ENCODE measurements at regions not wholly inside any gene's neighbourhood (a gene's known extent, or its start where the extent isn't known, plus 50 kb on each side); places are given as distances from the start of the nearest gene placed in this dataset.

- TF ChIP-seq, protein P1, sequence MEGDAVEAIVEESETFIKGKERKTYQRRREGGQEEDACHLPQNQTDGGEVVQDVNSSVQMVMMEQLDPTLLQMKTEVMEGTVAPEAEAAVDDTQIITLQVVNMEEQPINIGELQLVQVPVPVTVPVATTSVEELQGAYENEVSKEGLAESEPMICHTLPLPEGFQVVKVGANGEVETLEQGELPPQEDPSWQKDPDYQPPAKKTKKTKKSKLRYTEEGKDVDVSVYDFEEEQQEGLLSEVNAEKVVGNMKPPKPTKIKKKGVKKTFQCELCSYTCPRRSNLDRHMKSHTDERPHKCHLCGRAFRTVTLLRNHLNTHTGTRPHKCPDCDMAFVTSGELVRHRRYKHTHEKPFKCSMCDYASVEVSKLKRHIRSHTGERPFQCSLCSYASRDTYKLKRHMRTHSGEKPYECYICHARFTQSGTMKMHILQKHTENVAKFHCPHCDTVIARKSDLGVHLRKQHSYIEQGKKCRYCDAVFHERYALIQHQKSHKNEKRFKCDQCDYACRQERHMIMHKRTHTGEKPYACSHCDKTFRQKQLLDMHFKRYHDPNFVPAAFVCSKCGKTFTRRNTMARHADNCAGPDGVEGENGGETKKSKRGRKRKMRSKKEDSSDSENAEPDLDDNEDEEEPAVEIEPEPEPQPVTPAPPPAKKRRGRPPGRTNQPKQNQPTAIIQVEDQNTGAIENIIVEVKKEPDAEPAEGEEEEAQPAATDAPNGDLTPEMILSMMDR (IDR thresholded peaks at IDR 0.05) = no peak
- DNase-seq (ENCODE audit: low spot score) = peak; percentile 76
- H3K4me3 ChIP-seq = no peak overlapping the region
- H3K27ac ChIP-seq = no peak overlapping the region
These were observed 149.3 kb upstream of the COL5A1 start for GRCh38 chr9:134492281-134492691.

DNA sequence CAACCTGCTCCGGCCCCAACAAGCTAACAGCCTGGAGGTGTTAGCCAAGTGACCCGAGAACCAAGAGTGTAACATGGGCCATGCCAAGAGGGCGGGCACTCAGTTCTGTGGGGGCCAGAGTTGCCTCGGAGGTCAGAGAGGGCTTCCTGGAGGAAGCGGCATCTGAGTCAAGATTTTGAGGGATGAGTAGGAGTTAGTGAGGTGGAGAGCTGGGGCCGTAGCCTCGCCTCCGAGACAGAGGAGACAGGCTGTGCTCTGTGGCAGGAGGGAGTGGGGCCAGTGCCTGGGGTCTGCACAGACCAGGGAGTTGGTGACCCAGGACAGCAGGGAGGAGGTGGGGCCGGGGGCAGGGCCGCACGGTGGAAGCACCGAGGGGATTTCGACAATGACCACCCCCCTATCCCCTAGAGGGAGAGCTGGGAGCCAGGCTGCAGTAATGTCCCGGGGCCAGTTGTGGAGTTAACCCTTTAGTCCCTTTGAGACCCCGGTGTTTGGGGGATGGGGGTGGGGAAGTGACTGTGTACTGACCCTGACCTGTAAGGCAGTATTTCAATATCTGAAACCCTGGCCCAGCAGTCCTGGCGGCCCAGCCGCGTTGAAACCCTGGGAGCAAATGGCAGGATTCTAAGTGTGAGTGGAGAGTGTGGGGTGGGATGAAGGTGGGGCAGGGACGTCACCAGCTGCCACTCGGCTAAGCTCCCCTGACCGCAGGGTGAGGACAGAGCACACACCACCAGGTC lies 148.7 kb upstream of the COL5A1 start:
- TF ChIP-seq, protein P1 (IDR thresholded peaks at IDR 0.05) = no peak
- Histone ChIP-seq H3K4me3 (no peak overlapping the region), H3K27ac (peak overlapping the region in 1 of 2 donors; percentile 27)
- peak; percentile 69 for DNase-seq (ENCODE audit: low spot score)

GRCh38 chr9:134493461-134494272 lies 147.9 kb upstream of the COL5A1 start:
- TF ChIP-seq, protein P1 (IDR thresholded peaks at IDR 0.05) = no peak
- no peak overlapping the region for H3K4me3 ChIP-seq
- H3K27ac ChIP-seq = no peak overlapping the region
- DNase-seq (ENCODE audit: low spot score) = no peak

GRCh38 chr9:134494273-134494815 lies 147.3 kb upstream of the COL5A1 start:
- TF ChIP-seq, protein P1 (IDR thresholded peaks at IDR 0.05) = no peak
- DNase-seq (ENCODE audit: low spot score) = no peak

DNA sequence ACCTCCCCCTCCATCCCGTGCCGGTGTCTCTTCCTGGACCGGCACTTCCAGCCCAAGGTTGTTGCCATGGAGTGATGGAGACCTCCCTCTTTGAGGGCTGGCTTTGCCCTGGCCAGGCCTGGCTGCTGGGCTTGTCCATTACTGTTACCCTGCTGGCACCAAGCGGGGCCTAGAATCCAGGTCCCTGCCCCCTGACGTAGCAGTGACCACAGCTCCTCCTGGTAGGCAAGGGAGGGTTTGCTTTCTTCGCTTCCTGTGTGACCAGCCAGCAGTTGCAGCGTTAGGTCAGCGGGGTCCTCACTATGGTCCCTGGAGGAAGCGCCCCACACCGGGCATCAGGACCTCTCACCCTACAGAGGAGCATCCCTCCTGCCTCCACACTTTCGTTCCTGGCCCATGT lies 146.7 kb upstream of the COL5A1 start:
- no peak overlapping the region for H3K4me3 ChIP-seq
- DNase-seq (ENCODE audit: low spot score) = no peak
- H3K27ac ChIP-seq = no peak overlapping the region
- TF ChIP-seq, protein P1 (IDR thresholded peaks at IDR 0.05) = no peak

More at GRCh38 chr9:134494273-134494815, 147.3 kb upstream of the COL5A1 start:
- H3K4me3 ChIP-seq = no peak overlapping the region
- no peak overlapping the region for H3K27ac ChIP-seq

GRCh38 chr9:134495881-134496412 lies 145.7 kb upstream of the COL5A1 start:
- DNase-seq (ENCODE audit: low spot score) = no peak

More at GRCh38 chr9:134495881-134496412, 145.7 kb upstream of the COL5A1 start:
- Histone ChIP-seq H3K27ac (no peak overlapping the region), H3K4me3 (no peak overlapping the region)
- TF ChIP-seq, protein P1 (IDR thresholded peaks at IDR 0.05) = no peak

Measured in coronary artery (tissue), 2 donors.